ENCODE measurements at regions not wholly inside any gene's neighbourhood (a gene's known extent, or its start where the extent isn't known, plus 50 kb on each side); places are given as distances from the start of the nearest gene placed in this dataset.

DNA sequence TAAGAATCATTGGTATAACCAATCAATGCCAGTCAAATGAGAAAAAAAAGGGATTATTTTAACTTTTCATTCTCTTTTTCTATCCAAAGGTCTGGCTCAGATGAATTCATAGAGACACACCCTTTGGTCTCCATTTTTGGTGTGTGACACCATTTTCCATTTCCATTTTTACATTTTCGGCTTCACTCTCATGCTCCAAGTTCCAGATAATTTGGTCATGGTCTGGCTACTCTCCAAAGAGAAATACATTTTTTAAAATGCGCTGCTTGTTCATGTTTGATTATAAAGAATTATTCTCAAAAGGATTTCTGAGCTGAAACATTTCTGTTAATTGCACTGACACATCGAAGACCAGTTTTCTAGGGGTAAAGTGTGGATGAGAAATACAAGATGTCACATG, 51.6 kb upstream of the FIBIN start:
- TF ChIP-seq EZH2phosphoT487 (IDR thresholded peaks at IDR 0.05; ENCODE audit: low read depth) = no peak
- TF ChIP-seq, protein P1, sequence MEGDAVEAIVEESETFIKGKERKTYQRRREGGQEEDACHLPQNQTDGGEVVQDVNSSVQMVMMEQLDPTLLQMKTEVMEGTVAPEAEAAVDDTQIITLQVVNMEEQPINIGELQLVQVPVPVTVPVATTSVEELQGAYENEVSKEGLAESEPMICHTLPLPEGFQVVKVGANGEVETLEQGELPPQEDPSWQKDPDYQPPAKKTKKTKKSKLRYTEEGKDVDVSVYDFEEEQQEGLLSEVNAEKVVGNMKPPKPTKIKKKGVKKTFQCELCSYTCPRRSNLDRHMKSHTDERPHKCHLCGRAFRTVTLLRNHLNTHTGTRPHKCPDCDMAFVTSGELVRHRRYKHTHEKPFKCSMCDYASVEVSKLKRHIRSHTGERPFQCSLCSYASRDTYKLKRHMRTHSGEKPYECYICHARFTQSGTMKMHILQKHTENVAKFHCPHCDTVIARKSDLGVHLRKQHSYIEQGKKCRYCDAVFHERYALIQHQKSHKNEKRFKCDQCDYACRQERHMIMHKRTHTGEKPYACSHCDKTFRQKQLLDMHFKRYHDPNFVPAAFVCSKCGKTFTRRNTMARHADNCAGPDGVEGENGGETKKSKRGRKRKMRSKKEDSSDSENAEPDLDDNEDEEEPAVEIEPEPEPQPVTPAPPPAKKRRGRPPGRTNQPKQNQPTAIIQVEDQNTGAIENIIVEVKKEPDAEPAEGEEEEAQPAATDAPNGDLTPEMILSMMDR (IDR thresholded peaks at IDR 0.05; ENCODE audit: low read depth, low read length) = no peak
